Hepatocyte (in vitro differentiated cells): ENCODE measurements at regions not wholly inside any gene's neighbourhood (a gene's known extent, or its start where the extent isn't known, plus 50 kb on each side); places are given as distances from the start of the nearest gene placed in this dataset.
A peak's percentile ranks its signal among the peaks of the same experiment; 100 is the strongest.

Experiments
- DNase-seq: peaks from one replicate; pipeline ENCODE4 v3.0.0-alpha.2; 2016; ENCODE audit warnings: low spot score
- H2AFZ ChIP-seq: fragments of 200-600 bp; sonication (generic); 2 replicates; pipeline ENCODE4 v1.6.0; 2016; ENCODE audit warnings: antibody characterized with exemption, mild to moderate bottlenecking
- H3K27ac ChIP-seq: fragments of 200-600 bp; sonication (generic); 2 replicates; pipeline ENCODE4 v1.5.1; 2016; ENCODE audit warnings: mild to moderate bottlenecking
- H3K27me3 ChIP-seq: fragments of 200-600 bp; sonication (generic); 2 replicates; pipeline ENCODE4 v1.6.1; 2016
- H3K36me3 ChIP-seq: fragments of 200-600 bp; sonication (generic); replicated peaks from 2 replicates; pipeline ENCODE4 v1.5.1; 2016; ENCODE audit warnings: low read depth; ENCODE audit not compliant: insufficient read depth
- H3K4me1 ChIP-seq: fragments of 200-600 bp; sonication (generic); 2 replicates; pipeline ENCODE4 v1.5.1; 2016; ENCODE audit warnings: mild to moderate bottlenecking, moderate library complexity; ENCODE audit not compliant: insufficient read depth
- H3K4me2 ChIP-seq: fragments of 200-600 bp; sonication (generic); 2 replicates; pipeline ENCODE4 v1.6.0; 2016
- H3K4me3 ChIP-seq: fragments of 200-600 bp; sonication (generic); 2 replicates; pipeline ENCODE4 v1.5.1; 2016; ENCODE audit warnings: mild to moderate bottlenecking
- H3K79me2 ChIP-seq: fragments of 200-600 bp; sonication (generic); 2 replicates; pipeline ENCODE4 v1.6.0; 2017; ENCODE audit warnings: mild to moderate bottlenecking
- H3K9me2 ChIP-seq: fragments of 200-600 bp; sonication (generic); replicated peaks from 2 replicates; pipeline ENCODE4 v1.6.0; 2017; ENCODE audit warnings: mild to moderate bottlenecking; ENCODE audit not compliant: insufficient read depth
- H3K9me3 ChIP-seq: fragments of 200-600 bp; sonication (generic); 2 replicates; pipeline ENCODE4 v1.5.1; 2016; ENCODE audit warnings: low read depth, mild to moderate bottlenecking
- H4K20me1 ChIP-seq: fragments of 200-600 bp; sonication (generic); 2 replicates; pipeline ENCODE4 v1.6.0; 2016; ENCODE audit warnings: mild to moderate bottlenecking; ENCODE audit not compliant: insufficient read depth, poor library complexity, severe bottlenecking
- EZH2 ChIP-seq: fragments of 200-600 bp; sonication (generic); IDR thresholded peaks from 2 replicates; pipeline ENCODE4 v1.6.1; 2016; ENCODE audit warnings: antibody characterized with exemption, mild to moderate bottlenecking, borderline replicate concordance
- EZH2phosphoT487 ChIP-seq: fragments of 200-600 bp; sonication (generic); IDR thresholded peaks from one replicate; pipeline ENCODE4 v1.6.1; 2018; ENCODE audit warnings: antibody characterized with exemption, mild to moderate bottlenecking, low read depth, moderate library complexity; ENCODE audit not compliant: unreplicated experiment, severe bottlenecking
- WGBS: methylation state at CpG from one replicate; pipeline ENCODE4 v1.1.6; 2016; ENCODE audit warnings: low lambda C conversion rate; ENCODE audit errors: missing lambda C conversion rate; 5-methylcytosine and 5-hydroxymethylcytosine counted together
- TF ChIP-seq, protein P1 (sequence below): fragments of 200-600 bp; sonication (generic); IDR thresholded peaks from 2 replicates; pipeline ENCODE4 v1.5.1; 2016; ENCODE audit warnings: antibody characterized with exemption, mild to moderate bottlenecking; ENCODE audit not compliant: poor library complexity

DNA sequence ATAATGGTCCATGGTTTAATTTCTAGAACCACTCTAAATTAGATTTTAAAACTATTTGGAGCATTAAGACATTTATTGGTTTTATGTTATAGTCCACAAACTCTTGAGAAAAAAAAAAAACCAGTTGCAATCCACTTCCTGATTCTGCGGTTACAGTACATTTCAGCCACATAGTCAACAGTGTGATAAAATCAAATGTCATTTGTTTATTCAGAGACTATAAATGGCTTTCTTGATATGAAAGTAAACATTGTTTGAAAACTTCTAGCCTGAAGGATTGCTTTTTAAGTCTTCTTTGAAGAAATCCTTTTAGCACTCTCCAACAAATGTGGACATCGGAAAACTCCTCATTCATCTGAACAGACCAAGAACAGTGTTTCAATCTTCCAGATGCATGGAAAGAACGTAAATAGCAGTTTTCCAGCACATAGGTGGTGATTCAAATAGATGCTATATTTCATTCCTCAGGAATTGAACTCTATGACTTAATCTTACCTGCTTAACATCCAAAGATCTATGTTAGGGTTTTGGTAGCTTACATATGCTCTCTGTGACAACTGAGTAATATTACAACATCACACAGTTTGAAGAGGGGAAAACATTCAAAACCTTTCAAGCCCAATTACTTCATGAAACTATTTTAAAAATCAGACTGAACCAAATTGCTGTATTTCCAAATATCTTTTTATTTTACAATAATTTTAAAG, 87.8 kb upstream of the UBE2E2 start:
- 46% methylated on average over 3 of the region's 3 CpGs for WGBS
- TF ChIP-seq, protein P1, sequence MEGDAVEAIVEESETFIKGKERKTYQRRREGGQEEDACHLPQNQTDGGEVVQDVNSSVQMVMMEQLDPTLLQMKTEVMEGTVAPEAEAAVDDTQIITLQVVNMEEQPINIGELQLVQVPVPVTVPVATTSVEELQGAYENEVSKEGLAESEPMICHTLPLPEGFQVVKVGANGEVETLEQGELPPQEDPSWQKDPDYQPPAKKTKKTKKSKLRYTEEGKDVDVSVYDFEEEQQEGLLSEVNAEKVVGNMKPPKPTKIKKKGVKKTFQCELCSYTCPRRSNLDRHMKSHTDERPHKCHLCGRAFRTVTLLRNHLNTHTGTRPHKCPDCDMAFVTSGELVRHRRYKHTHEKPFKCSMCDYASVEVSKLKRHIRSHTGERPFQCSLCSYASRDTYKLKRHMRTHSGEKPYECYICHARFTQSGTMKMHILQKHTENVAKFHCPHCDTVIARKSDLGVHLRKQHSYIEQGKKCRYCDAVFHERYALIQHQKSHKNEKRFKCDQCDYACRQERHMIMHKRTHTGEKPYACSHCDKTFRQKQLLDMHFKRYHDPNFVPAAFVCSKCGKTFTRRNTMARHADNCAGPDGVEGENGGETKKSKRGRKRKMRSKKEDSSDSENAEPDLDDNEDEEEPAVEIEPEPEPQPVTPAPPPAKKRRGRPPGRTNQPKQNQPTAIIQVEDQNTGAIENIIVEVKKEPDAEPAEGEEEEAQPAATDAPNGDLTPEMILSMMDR, result no peak
- peak; percentile 62 for TF ChIP-seq EZH2phosphoT487
- H3K9me3 ChIP-seq, result no peaks in the 10 kb centered on the region

DNA sequence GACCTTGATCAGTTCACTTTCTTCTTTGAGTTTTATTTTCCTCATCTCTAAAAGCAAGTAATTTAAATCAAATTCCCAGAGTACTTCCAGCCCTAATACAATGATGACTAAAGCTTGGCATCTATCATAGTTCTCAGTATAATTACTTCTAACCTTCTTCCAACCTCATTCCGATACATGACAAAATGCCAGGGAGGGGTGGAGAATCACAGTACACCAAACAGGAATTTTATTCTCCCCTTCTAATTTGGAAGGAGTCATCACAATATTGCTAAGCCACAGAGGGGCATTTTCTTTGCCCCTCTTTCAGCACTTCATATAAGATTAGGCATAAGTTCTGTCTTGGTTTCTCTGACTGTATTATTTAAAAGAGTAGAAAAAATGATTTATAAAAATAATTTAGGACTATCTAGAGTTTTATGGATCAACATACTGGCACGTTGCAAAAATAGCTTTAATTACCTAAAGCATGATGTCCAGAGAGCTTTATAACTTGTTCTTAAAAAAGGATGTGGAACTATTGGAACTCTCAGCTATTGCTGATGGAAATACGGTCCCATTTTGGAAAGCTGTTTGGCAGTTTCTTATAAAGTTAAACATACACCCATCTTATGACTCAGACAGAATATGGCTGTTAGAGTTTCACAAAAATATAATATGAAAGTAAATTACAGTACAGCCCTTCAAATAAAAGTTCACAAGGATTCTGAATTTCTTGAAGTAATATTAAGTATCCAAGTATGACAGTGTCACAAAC, 86.9 kb upstream of the UBE2E2 start:
- TF ChIP-seq EZH2 (no peak), EZH2phosphoT487 (no peak)
- TF ChIP-seq, protein P1, result no peak
- Histone ChIP-seq H3K9me2 (no peaks in the 10 kb centered on the region), H3K4me1 (no peaks in the 10 kb centered on the region), H4K20me1 (no peaks in the 10 kb centered on the region), H3K36me3 (no peaks in the 10 kb centered on the region), H3K27ac (no peak overlapping the region), H3K79me2 (no peaks in the 10 kb centered on the region), H2AFZ (no peak overlapping the region), H3K27me3 (no peaks in the 10 kb centered on the region), H3K9me3 (no peaks in the 10 kb centered on the region), H3K4me3 (no peak overlapping the region), H3K4me2 (no peak overlapping the region)
- WGBS, result 81% methylated on average over 3 of the region's 3 CpGs
- no peak for DNase-seq

More for the DNA sequence above, 87.8 kb upstream of the UBE2E2 start:
- no peak for DNase-seq
- Histone ChIP-seq H3K36me3 (no peaks in the 10 kb centered on the region), H3K4me3 (no peak overlapping the region), H3K27ac (no peak overlapping the region), H3K9me2 (no peaks in the 10 kb centered on the region), H2AFZ (no peak overlapping the region), H3K79me2 (no peaks in the 10 kb centered on the region), H3K4me1 (no peaks in the 10 kb centered on the region), H3K27me3 (no peaks in the 10 kb centered on the region), H4K20me1 (no peaks in the 10 kb centered on the region), H3K4me2 (peak overlapping the region; percentile 9)

DNA sequence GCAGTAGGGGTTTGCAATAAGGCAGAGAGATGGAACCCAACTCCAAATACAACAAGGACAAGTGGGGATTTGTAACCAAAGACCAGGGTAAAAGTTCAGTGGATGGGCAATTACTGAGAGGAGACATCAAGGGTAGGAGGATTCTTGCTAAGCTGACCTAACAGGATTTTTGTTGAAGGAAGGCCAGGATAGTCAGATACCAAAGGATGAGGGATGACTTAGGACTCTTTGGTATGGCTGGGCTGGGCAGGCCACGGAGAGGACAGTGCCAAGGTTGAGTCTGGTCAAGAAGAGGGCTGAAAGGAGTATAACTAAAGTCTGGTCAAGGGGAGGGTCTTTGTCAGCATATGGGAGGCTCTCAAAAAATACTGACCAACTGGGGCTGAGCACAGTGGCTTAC, 85.3 kb upstream of the UBE2E2 start:
- Histone ChIP-seq H3K79me2 (no peaks in the 10 kb centered on the region), H3K4me1 (no peaks in the 10 kb centered on the region), H3K9me2 (no peaks in the 10 kb centered on the region), H3K27ac (no peak overlapping the region), H3K36me3 (no peaks in the 10 kb centered on the region), H3K4me3 (no peak overlapping the region), H3K4me2 (no peak overlapping the region), H4K20me1 (no peaks in the 10 kb centered on the region), H3K9me3 (no peaks in the 10 kb centered on the region), H2AFZ (no peak overlapping the region), H3K27me3 (no peaks in the 10 kb centered on the region)
- no peak for TF ChIP-seq EZH2
- TF ChIP-seq, protein P1, result no peak
- no peak for TF ChIP-seq EZH2phosphoT487
- DNase-seq, result no peak
- 86% methylated on average over 1 of the region's 1 CpG for WGBS
